ENCODE measurements at regions not wholly inside any gene's neighbourhood (a gene's known extent, or its start where the extent isn't known, plus 50 kb on each side); places are given as distances from the start of the nearest gene placed in this dataset.

DNA sequence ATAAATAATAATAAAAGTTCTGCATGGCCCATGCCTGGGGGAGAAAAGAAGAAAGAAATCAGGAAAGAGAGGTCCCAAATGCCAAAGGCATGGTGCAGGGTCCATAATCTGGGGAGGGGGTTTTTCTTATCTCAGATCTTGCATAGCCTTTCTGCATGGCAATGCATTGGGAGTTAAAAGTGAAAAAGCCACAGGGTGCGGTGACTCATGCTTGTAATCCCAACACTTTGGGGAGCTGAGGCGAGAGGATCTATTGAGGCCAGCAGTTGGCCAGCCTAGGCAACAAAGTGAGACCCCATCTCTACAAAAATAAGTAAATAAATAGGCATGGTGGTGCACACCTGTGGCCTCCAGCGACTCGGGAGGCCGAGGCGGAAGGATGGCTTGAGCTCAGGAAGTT, 76.8 kb upstream of the GATA2 start:
- DNase-seq (ENCODE audit: low spot score): no peak

DNA sequence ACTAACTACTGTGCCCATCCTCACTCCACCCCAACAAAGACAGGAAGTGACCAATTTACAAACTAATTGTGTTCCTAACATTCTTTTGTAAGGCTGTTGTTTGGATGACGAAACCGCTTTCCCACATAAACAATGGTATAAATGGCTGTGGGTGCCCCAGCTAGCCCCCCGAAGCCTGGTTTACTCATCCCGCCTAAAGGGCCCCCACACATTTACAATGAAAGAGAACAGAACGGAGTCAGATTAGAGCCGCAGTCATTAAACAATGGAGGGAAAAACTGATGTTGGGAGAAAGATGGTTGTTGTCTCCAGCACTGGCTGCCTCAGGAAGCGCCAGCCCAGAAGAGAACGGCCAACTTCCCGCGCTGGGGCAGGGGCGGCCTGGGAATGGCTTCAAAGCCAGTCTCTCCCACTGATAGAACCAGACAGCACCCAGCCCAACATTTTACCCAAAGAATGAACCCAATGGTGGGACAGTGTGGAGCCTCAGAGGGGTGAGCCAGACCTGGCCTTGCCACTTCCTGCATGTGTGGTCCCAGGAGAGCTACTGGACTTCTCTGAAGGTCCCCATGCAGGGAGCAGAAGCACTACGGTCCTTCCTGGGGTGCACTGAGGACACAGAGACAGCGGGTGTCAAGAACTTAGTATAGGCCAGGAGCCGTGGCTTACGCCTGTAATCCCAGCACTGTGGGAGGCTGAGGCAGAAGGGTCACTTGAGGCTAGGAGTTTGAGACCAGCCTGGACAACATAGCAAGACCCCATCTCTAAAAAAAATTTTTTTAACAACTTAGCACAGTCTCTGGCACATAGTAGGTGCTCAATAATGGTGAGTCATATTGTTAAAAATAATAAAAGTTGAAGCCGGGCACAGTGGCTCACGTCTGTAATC, 75.8 kb upstream of the GATA2 start:
- no peak for DNase-seq (ENCODE audit: low spot score)

DNA sequence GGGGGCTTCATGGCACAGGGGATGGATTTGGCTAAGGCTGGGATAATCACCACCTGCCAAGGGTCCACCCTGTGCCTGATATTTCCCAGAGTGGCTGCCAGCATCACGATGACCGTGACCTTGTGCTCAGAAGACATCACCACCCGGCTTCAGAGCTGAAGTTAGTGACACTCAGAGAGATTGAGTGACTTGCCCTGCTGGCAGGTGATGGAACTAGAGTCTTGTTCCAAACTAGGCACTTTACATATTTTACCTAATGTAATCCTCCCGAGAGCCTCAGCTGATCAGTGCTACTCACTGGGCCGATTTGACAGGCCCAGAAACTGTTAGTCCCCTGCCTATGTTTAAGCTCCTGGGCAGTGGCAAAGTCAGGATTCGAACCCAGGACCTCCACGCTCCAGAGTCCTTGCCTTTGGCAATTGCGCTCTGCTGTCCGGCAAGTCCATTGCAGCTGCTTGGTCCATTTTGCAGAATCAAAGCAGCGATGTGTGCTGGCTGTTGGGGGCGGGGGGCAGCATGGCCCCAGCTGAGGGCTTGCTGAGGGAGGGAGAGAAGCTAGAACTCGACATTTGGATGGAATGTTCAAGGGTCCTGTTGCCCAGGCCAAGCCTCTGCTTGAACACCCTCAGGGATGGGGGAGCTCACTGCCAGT, 74.8 kb upstream of the GATA2 start:
- DNase-seq (ENCODE audit: low spot score): no peak

DNA sequence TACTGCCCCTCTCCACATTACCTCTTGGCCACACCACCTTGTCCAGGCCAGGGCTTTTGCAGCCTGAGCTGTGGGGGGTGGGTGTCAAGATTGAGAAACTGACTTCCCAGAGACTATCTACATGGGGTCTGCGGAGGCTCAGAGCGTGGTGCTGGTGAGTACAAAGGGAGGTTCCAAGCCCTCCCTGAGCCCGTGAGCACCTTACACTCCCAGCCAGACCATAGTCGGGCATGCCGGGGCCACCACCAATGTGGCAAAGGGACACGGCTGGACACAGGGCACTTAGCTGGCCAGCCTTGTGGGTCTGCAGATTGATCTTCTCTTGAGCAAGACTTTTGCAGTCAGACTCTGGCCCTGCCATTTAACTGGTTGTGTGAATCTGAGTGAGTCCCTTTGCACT, 74.1 kb upstream of the GATA2 start:
- DNase-seq (ENCODE audit: low spot score): no peak

DNA sequence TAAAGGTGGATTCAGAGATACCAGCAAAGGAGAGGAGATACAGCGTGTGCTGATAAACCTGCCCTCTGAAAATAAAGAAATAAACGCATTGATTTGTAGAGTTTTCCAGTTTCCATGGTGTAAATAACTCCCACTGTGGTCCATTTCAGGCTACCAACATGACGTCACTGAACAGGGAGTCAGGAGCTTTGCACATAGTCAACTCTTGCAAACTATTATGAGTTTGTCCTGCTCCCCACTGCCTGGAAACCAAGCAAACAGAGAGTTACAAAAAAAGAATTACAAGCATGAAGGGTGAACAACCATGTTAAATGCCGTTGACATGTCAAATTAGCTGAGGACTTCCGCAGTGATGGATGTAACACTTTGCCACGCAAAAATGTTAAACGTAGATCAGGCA, 70.4 kb upstream of the GATA2 start:
- peak; percentile 16 for DNase-seq (ENCODE audit: low spot score)

DNA sequence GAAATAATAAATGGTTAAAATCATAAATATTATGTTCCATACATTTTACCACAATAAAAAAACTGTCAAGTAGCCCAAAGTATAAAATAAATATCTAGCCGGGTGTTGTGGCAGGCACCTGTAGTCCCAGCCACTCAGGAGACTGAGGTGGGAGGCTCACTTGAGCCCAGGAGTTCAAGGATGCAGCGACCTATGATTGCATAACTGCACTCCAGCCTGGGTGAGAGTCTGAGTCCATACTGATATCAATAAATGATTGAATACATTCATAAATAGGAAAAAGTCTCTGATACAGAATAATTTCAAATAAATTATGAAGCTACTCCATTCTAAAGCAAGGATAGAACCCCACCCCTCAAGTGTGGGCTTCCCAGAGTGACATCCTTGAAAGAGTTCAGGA, 68.5 kb upstream of the GATA2 start:
- no peak for DNase-seq (ENCODE audit: low spot score)

DNA sequence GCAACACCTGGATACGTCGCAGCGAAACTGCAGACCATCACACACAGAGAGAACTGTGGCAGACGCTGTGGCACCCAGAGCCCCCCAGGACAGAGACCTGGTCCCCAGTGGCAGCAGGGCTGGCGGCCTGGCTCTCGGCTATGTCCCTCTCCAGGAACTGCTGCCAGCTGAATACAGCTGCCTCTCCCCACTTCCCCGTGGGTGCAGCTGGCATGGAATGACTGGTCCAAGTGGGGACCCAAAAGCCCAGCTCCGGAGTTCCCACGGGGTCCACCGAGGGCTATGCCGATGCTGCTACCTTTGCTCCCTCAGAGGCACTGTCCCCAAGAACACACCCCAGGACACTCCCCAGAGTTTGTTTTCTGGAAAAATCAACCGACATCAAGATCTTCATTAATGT, 67.8 kb upstream of the GATA2 start:
- no peak for DNase-seq (ENCODE audit: low spot score)

DNA sequence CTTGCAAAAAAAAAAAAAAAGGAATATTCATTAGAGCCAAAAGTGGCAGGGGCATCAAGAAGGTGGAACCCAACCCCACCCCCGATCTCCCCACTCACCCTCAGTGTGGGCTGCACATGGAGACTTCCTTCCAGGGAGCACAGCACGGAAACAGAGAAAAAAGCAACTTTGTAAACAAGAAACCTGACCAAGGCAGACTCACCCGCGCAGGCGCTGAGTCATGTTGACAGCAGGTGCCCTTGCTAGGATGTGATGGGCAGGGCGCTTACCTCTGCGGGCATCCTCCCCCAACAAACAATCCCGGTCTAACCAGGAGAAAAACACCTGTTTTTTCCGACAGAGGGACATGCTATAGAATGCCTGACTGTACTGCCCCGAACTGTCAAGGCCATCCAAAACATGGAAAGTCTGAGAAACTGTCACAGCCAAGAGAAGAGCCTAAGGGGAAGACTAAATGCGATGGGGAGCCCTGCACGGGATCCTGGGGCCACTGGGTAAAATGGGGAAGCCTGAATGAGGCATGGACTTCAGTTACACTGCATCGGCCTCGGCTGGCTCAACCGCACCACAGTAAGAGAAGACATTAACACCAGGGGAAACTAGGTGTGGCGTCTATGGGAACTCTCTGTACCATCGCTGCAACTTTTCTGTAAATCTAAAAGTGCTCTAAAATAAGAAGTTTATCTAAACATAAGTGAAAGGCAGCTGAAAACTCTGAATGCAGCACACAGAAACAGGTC, 66.7 kb upstream of the GATA2 start:
- no peak for DNase-seq (ENCODE audit: low spot score)

DNA sequence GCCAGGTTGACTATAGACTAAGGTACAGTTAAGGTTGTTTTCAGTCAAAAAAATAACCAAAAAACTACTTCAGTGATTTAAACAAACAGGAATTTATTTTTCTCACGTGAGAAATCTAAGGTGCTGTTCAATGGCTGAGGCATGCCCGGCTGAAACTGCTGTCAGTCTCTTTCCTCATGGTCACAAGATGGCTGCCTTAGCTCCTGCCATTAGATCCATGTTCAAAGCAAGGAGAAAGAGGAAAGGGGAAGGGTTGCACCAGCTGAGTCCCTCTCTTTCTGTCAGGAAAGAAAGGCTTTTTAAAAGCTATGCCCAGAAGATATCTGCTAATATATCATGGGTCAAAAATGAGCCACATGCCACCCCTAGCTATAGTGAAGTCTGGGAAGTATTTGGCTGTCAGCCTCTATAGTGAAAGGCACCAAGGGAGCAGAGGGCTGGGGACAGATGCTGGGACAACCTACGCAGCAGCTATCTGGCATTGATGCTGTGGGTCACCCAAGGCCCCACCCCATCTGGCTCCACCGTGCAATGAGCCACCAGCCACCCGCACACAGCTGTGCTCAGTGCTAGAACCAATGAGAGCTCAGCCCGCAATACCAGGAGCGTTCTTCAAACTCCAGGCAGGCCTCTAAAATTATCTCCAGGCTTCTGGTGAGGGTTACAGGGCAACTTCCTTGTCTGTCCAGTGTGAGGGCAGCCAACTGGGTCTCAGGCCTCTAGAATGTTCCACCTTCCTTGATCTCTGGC, 64.7 kb upstream of the GATA2 start:
- DNase-seq (ENCODE audit: low spot score): no peak

DNA sequence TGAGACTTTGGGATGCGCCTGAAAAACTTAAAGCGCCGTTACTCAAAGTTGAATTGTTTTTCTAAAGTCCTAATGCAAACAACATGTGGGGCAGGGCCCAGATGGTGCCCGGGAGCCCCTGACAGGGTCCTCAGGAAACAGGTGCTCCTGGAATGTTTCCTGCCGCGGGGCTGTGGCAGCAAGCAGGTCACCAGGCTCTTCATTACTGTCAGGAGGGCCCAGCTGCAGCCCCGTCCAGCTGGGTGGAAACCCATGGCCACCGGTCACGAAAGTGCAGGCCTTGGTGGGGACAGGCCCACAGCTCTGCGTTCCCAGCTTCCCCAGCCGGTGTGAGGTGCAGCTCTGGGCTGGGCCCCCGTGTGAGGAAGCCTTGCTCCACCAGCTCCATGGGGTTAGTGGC, 63.9 kb upstream of the GATA2 start:
- no peak for DNase-seq (ENCODE audit: low spot score)

DNA sequence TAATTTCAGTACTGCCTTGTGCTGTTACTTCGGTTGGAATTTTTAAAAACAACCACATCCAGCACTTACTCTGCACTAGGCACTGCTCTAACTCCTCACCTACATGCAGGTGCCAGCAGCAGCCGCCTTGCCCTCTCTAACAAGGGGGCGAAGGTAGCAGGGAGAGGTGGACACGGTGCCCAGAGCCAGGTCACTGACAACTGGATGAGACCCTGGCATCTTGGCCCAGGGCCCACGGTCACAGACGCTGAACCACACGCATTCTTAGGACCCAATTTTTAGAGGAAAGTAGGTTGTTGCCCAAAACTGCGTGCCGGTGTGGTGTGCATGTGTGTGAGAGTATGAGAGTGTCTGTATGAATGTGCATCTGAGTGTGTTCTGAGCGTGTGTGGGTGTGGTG, 63.4 kb upstream of the GATA2 start:
- DNase-seq (ENCODE audit: low spot score): no peak

DNA sequence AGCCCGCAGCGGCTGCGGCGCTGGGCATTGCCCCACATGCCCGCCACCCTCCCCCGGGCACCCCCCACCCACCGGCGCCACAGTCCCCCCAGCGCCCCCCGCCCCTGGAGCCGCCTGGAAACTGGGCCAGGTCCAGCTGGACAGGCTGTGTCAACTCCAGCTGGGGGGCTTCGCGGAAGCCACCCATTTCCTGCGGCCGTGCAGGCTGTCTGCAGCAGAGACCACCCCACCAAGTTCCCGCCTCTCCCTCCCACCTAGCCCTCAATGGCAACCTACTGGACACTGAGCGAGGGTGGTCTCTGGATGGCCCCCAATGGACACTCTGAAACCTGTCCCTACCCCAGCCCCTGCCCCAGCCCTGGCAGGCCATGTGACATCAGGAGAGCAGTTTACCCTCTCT, 62.8 kb upstream of the GATA2 start:
- DNase-seq (ENCODE audit: low spot score): no peak

DNA sequence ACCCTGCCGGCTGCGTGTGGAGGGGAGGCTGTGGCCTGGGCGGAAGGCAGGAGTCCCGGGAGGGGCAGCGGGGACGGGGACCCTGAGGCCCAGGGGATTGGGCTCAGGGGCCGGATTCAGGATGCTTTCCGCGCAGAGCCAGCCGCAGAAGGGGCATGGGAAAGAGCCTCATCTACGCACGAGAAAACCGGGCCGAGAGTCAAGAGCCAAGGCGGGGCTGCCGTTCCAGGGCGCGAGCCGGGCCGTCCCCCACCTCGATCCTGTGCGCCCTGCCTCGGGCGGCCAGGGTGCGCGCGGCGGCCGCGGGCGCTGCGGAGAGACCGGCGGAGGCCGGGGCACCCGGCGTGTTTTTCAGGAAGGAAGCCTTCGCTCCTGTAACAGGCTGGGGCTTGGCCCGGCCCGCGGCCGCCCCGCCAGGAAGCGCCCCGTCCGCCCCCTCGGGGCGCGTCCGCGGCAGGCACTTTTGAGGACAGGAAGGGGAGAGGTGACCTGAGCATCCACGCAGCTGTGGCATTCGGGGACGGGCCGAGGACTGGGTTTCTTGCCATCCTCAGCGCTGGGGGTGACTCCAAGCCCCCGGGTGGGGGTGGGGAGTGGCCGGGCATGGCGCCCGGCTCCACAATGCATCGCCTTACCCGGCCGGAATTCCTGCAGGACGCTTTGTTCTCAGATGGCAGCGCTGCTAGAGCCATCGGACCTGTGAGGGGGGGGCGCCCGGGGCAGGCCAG, 62.3 kb upstream of the GATA2 start:
- DNase-seq (ENCODE audit: low spot score): no peak

DNA sequence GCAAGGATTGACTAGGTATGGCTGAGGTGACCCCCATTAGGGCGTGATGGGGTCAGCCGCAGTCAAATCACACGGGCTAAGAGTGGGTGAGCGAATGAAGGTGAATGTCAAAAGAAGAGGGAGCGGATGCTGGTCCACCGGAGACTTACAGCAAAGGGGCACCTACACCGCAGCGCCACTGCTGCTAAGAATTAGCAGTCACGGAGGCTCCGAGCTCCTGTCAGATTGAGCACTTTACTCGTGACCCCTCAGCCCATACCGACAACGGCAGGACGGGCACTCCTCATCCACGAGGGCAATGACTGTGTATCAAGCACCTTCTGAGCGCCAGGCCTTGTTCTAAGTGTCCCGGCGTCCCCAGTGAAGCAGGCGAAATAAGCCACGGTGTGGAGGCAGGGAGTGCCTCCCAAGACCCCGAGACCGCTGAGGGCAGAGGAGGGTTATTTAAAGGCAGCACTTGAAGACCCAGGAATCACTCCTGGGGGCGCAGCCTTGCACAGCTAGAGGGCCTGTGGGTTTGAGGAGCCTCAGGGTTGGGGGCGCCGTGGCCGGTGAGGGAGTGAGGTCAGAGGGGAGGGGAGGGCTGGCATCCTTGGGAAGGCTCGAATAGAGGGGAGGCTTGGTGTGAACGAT, 61.6 kb upstream of the GATA2 start:
- no peak for DNase-seq (ENCODE audit: low spot score)

DNA sequence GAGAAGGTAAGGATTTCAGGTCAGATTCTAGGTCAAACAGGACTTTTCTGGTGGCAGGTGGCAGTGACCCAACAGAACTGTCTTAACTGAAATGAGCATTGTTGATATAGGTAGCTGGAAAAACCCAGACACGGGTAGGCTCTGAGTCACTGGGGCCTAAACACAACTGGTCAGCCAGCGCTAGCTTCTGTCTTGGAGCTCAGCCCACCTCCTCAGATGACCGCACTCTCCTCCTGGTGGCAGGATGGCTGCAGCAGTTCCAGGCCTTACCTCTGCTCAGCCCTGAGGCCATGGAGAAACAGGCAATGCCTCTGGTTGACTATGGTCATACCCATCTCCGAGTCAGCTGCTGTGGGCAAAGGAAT, 61.1 kb upstream of the GATA2 start:
- DNase-seq (ENCODE audit: low spot score): no peak

DNA sequence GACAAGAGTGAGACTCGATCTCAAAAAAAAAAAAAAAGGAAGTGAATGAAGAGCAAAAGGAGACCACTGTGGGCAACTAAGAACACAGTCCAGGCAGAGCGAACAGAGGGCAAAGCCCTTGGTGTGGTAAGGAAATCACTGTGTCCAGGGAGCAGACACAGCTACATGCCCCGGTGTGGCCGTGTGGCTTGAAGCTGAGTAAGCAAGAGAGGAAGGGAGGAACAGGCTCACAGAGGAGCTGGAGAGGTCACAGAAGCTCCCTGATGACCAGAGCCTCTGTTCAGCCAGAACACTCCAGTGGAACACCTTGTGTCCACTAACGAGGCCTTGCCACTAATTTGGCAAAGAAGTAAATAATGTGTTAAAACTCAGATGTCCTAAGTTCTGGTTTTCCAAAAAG, 60.6 kb upstream of the GATA2 start:
- DNase-seq (ENCODE audit: low spot score): no peak

DNA sequence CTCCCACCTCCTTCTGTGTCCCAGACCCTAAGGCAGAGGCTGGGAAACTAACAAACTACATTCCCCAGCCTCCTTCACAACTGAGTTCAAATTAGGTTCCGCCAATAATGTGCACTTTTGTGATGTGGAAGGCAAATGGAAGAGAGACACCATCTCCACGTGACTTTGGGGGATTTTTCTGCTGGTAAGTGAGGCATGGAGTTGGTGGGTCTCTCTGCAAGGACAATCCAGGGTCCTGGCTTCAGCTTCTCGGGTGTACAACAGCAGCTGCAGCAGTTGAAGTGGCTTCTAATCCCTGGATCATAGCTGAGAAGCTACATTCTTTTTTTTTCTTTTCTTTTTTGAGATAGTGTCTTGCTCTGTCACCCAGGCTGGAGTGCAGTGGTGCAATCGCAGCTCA, 58.9 kb upstream of the GATA2 start:
- DNase-seq (ENCODE audit: low spot score): no peak

DNA sequence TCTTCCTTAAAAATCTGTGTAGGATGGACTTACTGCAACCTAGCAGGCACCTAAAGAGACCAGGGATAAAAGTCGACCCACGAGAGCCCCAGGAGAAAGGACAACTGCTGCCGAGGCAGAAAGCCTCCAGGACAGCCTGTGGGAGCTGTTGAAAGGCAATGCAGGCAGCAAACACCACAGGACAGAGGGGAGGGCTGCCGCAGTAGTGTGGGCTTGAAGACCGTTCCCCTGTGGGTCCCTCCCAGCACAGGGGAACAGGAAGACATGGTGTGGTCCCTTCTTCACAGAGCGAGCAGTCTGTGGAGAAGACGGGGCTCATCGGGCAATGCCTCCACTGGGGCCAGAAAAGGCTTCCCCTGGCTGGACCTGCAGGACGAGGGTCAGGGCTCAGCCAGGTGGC, 58.5 kb upstream of the GATA2 start:
- DNase-seq (ENCODE audit: low spot score): no peak

DNA sequence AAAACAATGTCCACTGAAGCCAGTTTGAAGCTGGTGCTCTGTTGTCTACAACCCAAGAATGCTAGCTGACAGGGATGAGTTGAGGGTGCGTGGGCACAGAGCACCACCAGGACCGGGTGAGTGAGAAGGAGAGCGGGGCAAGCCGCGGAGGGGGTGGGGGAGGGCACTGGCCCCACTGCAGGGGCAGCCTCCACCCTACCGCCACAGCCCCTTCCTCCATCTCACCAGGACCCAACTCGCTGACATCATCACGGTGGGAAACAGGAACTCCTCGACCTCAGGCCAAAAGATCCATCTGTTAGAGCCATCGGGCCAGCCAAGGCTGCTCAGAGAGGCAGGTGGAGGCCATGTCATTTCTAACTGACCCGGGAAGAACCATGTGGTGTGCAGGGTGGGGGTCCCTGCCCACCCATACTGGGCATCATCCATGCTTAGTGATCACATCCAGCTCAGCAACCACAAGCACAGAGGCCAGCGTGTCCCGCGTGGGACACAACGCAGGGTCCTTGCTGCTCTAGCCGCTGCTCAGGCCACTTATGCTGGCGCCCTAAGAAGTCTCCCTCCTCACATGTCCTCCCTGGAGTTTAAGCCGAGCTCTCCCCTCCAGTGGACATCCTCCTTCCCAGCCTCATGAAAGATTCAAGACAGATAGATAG, 57.6 kb upstream of the GATA2 start:
- no peak for DNase-seq (ENCODE audit: low spot score)

DNA sequence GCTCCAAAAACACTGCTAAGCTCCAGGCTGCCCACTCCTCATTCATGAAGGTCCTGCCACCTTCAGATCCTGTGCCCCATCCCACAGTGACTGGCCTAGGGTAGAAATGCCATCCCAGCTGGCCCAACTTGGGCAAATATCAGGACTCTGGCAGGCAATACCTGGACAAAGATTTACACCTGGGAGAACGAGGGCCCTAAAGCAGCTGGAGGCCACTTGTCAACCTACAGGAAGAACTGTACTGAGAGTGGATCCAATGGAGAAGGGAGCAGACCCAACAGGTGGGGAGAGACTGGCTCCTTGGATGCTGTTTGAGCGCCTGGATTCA, 57.1 kb upstream of the GATA2 start:
- DNase-seq (ENCODE audit: low spot score): no peak
